GDM1 (cell line): ENCODE measurements at regions not wholly inside any gene's neighbourhood (a gene's known extent, or its start where the extent isn't known, plus 50 kb on each side); places are given as distances from the start of the nearest gene placed in this dataset.
"Not testable (repeated sequence)": the region's sequence is repeated elsewhere in the genome, so short reads cannot be mapped to it uniquely, and the experiment has no call there.

Experiments
- DNase-seq: peaks from one replicate; lab custom pipeline; 2025; lab: John Stamatoyannopoulos, UW

GRCh38 chr4:85018983-85019382, 52.5 kb upstream of the WDFY3 start:
- no peak for DNase-seq

GRCh38 chr4:85019411-85019810, 52.9 kb upstream of the WDFY3 start:
- DNase-seq: no peak

GRCh38 chr4:85024671-85025070, 58.2 kb upstream of the WDFY3 start:
- no peak for DNase-seq

- DNase-seq: no peak
Observed at GRCh38 chr4:85028910-85029309, 62.4 kb upstream of the WDFY3 start.

GRCh38 chr4:85029453-85029852, 63.0 kb upstream of the WDFY3 start:
- DNase-seq: no peak

DNA sequence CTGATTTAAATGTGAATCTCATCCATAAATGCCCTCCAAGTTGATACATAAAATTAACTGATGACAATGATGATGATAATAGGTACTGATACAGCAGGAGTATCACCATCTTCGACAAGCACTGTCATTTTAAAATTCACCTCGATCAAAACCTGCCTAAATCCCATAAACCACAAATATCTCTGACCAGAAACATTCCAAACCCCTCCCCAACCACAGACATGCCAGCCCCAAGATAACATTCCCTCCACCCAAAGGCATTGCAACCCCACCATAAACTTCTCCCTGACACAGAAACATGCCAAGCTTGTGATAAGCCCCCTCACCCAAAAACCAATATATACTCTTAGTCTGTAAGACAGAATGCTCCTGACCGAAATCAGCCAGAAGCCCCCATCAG, 63.7 kb upstream of the WDFY3 start:
- no peak for DNase-seq

DNA sequence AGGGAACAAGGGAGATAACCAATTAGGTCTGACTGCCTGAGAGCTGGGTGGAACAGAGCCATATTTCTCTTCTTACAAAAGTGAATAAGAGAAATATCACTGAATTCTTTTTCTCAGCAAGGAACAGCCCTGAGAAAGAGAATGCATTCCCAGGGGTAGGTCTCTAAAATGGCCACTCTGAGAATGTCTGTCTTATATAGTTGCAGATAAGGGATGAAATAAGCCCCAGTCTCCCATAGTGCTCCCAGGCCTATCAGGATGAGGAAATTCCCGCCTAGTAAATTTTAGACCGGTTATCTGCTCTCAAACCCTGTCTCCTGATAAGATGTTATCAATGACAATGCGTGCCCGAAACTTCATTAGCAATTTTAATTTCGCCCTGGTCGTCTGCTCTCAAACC, 67.3 kb upstream of the WDFY3 start:
- DNase-seq: not testable (repeated sequence)

DNA sequence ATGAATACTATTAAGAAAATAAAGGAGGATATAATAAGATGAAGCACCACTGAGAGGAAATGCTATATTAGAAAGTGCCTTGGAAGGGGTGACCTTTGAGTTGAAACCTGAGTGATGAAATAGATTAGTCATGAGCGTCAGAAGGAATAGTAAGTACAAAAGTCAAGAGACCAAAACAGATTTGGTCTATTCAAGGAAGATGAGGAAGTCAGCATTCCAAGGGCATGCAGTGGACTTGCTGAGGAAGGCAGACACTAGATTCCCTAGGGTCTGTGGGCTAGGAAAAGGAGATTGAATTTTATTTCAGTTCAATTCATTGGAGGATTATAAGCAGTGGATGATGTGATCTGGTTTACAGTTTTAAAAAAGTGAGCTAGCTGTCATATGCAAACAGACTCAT, 73.0 kb upstream of the WDFY3 start:
- DNase-seq: no peak

- not testable (repeated sequence) for DNase-seq
Observed at GRCh38 chr4:85043812-85044496, 77.5 kb upstream of the WDFY3 start.

GRCh38 chr4:85050736-85051135, 84.2 kb upstream of the WDFY3 start:
- DNase-seq: no peak

DNA sequence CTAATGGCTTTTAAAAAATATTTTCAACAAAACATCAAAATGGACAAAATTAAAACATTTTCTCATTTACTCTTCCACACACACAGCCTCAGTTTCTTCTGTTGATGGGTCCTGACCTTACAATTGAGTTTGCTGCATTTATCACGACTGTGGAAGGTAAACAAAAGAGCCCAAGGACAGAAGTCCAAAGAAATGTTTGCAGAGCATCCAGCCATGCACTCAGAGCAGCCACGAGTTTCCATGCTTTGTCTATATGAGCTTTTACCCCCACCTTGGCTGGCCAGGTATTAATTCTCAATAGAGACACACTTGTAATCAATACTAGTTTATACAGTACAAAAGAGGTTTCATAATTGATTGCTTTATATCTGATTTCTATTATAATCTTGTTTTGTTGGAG, 85.0 kb upstream of the WDFY3 start:
- no peak for DNase-seq

DNA sequence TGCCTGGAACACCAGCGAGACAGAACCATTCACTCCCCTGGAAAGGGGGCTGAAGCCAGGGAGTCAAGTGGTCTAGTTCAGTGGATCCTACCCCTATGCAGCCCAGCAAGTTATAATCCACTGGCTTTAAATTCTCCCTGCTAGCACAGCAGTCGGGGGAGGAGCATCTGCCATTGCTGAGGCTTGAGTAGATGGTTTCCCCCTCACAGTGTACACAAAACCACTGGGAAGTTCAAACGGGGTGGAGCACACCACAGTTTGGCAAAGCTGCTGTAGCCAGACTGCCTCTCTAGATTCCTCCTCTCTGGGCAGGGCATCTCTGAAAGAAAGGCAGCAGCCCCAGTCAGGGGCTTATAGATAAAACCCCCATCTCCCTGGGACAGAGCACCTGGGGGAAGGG, 88.4 kb upstream of the WDFY3 start:
- DNase-seq: not testable (repeated sequence)

DNA sequence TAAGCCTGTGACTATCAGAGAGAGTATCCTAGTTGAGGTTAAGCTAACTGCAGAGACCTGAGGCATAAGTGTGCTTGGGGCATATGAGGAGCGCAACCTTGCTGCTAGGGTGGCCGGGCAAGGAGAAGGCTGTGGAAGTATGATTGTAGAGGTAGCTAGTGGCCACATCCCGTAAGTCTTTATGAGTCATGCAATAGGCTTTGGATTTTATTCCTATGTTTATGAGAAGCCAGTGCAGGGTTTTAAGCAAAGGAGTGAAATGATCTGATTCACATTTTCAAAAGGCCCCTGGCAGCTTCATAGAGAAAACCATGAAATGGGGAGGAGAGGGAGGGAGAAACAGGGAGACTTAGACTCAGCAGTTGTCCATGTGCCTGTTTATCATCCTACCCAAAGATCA, 92.1 kb upstream of the WDFY3 start:
- no peak for DNase-seq

GRCh38 chr4:85061974-85062373, 95.5 kb upstream of the WDFY3 start:
- DNase-seq: no peak

DNA sequence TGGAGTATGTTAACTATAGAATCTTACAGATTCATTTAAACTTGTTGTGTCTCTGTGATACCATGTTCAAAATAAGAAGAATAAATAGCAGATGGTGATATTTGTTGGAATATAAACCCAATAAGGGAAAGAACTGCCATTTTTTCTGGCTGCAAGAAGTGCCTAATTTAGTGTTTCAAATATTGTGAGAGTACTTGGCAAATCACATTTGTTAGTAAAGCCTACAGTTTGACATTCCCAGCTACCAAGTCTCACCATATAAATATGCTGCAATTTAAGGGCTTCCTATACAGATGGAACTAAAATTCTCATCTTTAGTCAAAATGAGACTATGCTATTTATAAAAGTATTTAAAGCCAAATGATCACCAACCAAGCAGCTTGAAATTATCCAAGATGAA, 96.0 kb upstream of the WDFY3 start:
- DNase-seq: no peak

GRCh38 chr4:85067342-85067741, 100.9 kb upstream of the WDFY3 start:
- no peak for DNase-seq

GRCh38 chr4:85078016-85078415, 111.5 kb upstream of the WDFY3 start:
- no peak for DNase-seq

GRCh38 chr4:85081196-85081595, 114.7 kb upstream of the WDFY3 start:
- DNase-seq: no peak

GRCh38 chr4:85084371-85085094, 118.0 kb upstream of the WDFY3 start:
- peak; percentile 16 for DNase-seq

DNA sequence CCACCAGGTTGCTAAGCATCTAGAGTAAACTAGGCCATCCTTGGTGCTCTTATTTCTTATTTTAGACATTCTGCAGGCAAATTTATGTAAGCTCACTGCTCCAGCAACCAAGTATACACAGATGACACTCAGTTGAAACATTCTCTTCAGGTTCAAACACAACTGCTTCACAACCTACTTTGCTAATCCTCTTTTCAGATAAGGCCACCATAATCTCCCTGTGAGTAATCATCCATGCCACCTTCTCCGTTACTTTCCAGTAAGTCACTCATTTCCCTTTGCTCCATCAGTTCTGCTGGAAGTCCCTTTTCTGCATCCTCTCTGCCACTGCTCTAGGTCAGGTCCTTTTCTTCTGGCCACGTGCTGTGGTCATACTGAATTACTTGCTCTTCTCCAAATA, 120.2 kb upstream of the WDFY3 start:
- no peak for DNase-seq

DNA sequence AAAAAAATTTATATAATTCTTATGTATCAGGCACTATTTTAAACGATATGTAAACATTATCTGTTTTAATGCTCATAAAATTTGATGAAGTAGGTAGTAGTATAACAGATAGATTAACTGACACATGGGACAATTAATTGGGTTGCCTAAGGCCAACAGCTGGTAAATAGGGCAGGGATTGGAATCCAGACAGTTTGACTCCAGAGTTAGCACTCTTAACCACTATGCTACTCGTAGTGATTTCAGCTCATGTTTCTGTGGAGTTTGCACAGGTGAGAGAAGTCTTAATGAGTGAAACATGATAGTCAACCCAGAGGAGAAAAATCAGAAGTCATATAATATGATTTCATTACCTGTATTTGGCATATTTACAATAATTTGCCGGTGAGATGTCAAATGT, 126.0 kb upstream of the WDFY3 start:
- no peak for DNase-seq

GRCh38 chr4:85092943-85093342, 126.5 kb upstream of the WDFY3 start:
- no peak for DNase-seq

- DNase-seq: no peak
Observed at GRCh38 chr4:85094735-85095134, 128.2 kb upstream of the WDFY3 start.

- DNase-seq: no peak
Observed at GRCh38 chr4:85102606-85103005, 136.1 kb upstream of the WDFY3 start.
